PC-9 (cell line): ENCODE measurements at regions not wholly inside any gene's neighbourhood (a gene's known extent, or its start where the extent isn't known, plus 50 kb on each side); places are given as distances from the start of the nearest gene placed in this dataset.

ENCODE experiments used
- BruUV-seq: library from RNA; stranded (reverse); fragments of 400-500 nt; replicated peaks from 2 replicates; lab custom pipeline; 2021; lab: Mats Ljungman, UMichigan
- CTCF ChIA-PET: fragments of 300-600 bp; sonication (Branson Sonifier 250); formaldehyde crosslinking; loops from one replicate; lab custom pipeline; 2022; ENCODE audit warnings: antibody characterized with exemption; lab: Charles Lee
- POLR2A ChIA-PET: fragments of 300-600 bp; sonication (Branson Sonifier 250); formaldehyde crosslinking; loops from one replicate; lab custom pipeline; 2022; ENCODE audit warnings: antibody characterized with exemption; ENCODE audit not compliant: unreplicated experiment; lab: Charles Lee
- DNase-seq, 2 experiments: peaks; one replicate each; pipeline versions ENCODE4 v3.0.0 to v3.0.0-alpha.2; 2015 to 2022; ENCODE audit warnings: mixed read lengths in 1 of 2
- H2AFZ ChIP-seq: fragments of 200-600 bp; sonication (generic); 2 replicates; pipeline ENCODE4 v1.8.1; 2017; ENCODE audit warnings: antibody characterized with exemption
- H3F3A ChIP-seq: fragments of 200-600 bp; sonication (generic); 2 replicates; pipeline ENCODE4 v1.8.1; 2017; ENCODE audit warnings: antibody characterized with exemption, mild to moderate bottlenecking, low read depth; ENCODE audit not compliant: insufficient read depth
- H3K27ac ChIP-seq: fragments of 200-600 bp; sonication (generic); 2 replicates; pipeline ENCODE4 v1.6.1; 2016; ENCODE audit warnings: mixed run types
- H3K27me3 ChIP-seq: fragments of 200-600 bp; sonication (generic); 2 replicates; pipeline ENCODE4 v1.6.1; 2016; ENCODE audit warnings: low read depth, mixed run types; ENCODE audit not compliant: insufficient read depth
- H3K36me3 ChIP-seq: fragments of 200-600 bp; sonication (generic); 2 replicates; pipeline ENCODE4 v1.6.1; 2016; ENCODE audit warnings: low read depth, mixed run types
- H3K4me1 ChIP-seq: fragments of 200-600 bp; sonication (generic); replicated peaks from 2 replicates; pipeline ENCODE4 v1.6.1; 2016; ENCODE audit warnings: mixed run types; ENCODE audit not compliant: insufficient read depth
- H3K4me2 ChIP-seq: fragments of 200-600 bp; sonication (generic); 2 replicates; pipeline ENCODE4 v1.6.1; 2017; ENCODE audit warnings: mixed run types
- H3K4me3 ChIP-seq: fragments of 200-600 bp; sonication (generic); 2 replicates; pipeline ENCODE4 v1.6.1; 2016; ENCODE audit warnings: mixed run types
- H3K79me2 ChIP-seq: fragments of 200-600 bp; sonication (generic); 2 replicates; pipeline ENCODE4 v1.6.1; 2017; ENCODE audit warnings: low read depth, mixed run types
- H3K9me2 ChIP-seq: fragments of 200-600 bp; sonication (generic); 2 replicates; pipeline ENCODE4 v1.8.1; 2017; ENCODE audit warnings: mild to moderate bottlenecking; ENCODE audit not compliant: insufficient read depth
- H3K9me3 ChIP-seq: fragments of 200-600 bp; sonication (generic); 2 replicates; pipeline ENCODE4 v1.8.1; 2016; ENCODE audit warnings: low read depth; ENCODE audit not compliant: insufficient read depth
- H4K20me1 ChIP-seq: fragments of 200-600 bp; sonication (generic); 2 replicates; pipeline ENCODE4 v1.8.1; 2017; ENCODE audit not compliant: insufficient read depth
- CTCF ChIP-seq: fragments of 200-600 bp; sonication (generic); conservative IDR thresholded peaks from 2 replicates; pipeline ENCODE4 v1.6.1; 2017; ENCODE audit warnings: mixed run types, antibody characterized with exemption, mild to moderate bottlenecking, moderate library complexity
- EZH2 ChIP-seq: fragments of 200-600 bp; sonication (generic); IDR thresholded peaks from 2 replicates; pipeline ENCODE4 v1.8.0; 2017; ENCODE audit warnings: antibody characterized with exemption, low read depth
- intact Hi-C: fragments of 100-400 bp; cut with micrococcal nuclease; formaldehyde crosslinking; loops from one replicate; pipeline ENCODE4 v1.10.0; 2022; ENCODE audit not compliant: unreplicated experiment

GRCh38 chr10:128814024-128814423 is 653.0 kb upstream of the MGMT start:
- POLR2A ChIA-PET, result no interaction called here
- intact Hi-C loops, result no loop called here
- H3K4me1 ChIP-seq, result no peaks in the 10 kb centered on the region
- H3K27ac ChIP-seq, result no peak overlapping the region
- H2AFZ ChIP-seq, result no peak overlapping the region
- no peaks in the 10 kb centered on the region for H3F3A ChIP-seq
- H3K27me3 ChIP-seq, result peaks cover 21% of the 10 kb centered on the region
- H3K36me3 ChIP-seq, result no peaks in the 10 kb centered on the region
- CTCF ChIA-PET, result no interaction called here
- TF ChIP-seq CTCF (no peak), EZH2 (no peak)
- H3K4me2 ChIP-seq, result no peak overlapping the region
- H3K9me3 ChIP-seq, result no peaks in the 10 kb centered on the region
- no peak overlapping the region for H3K4me3 ChIP-seq
- no peaks in the 10 kb centered on the region for H3K9me2 ChIP-seq
- BruUV-seq, result no TSS peak
- no peaks in the 10 kb centered on the region for H3K79me2 ChIP-seq
- no peak for DNase-seq
- H4K20me1 ChIP-seq, result no peaks in the 10 kb centered on the region

- CTCF ChIA-PET, result no interaction called here
- H3K27ac ChIP-seq, result no peak overlapping the region
- H3K4me3 ChIP-seq, result no peak overlapping the region
- H3K9me3 ChIP-seq, result no peaks in the 10 kb centered on the region
- intact Hi-C loops, result no loop called here
- H3K27me3 ChIP-seq, result peaks cover 21% of the 10 kb centered on the region
- no peak overlapping the region for H2AFZ ChIP-seq
- BruUV-seq, result no TSS peak
- POLR2A ChIA-PET, result no interaction called here
- no peaks in the 10 kb centered on the region for H4K20me1 ChIP-seq
- TF ChIP-seq CTCF, result no peak
- no peaks in the 10 kb centered on the region for H3F3A ChIP-seq
- H3K36me3 ChIP-seq, result no peaks in the 10 kb centered on the region
- DNase-seq, result no peak
- no peak overlapping the region for H3K4me2 ChIP-seq
- H3K4me1 ChIP-seq, result no peaks in the 10 kb centered on the region
- no peaks in the 10 kb centered on the region for H3K79me2 ChIP-seq
- no peaks in the 10 kb centered on the region for H3K9me2 ChIP-seq
Measured at GRCh38 chr10:128814782-128815181, 652.3 kb upstream of the MGMT start.

GRCh38 chr10:128816726-128817125 is 650.3 kb upstream of the MGMT start:
- Histone ChIP-seq H3K9me2 (no peaks in the 10 kb centered on the region), H3F3A (no peaks in the 10 kb centered on the region), H4K20me1 (no peaks in the 10 kb centered on the region), H2AFZ (no peak overlapping the region), H3K36me3 (no peaks in the 10 kb centered on the region), H3K27ac (no peak overlapping the region), H3K27me3 (peaks cover 14% of the 10 kb centered on the region), H3K4me2 (no peak overlapping the region), H3K79me2 (no peaks in the 10 kb centered on the region), H3K4me1 (no peaks in the 10 kb centered on the region), H3K9me3 (no peaks in the 10 kb centered on the region), H3K4me3 (no peak overlapping the region)
- no TSS peak for BruUV-seq
- ChIA-PET POLR2A (no interaction called here), CTCF (no interaction called here)
- no peak for TF ChIP-seq EZH2
- no peak for TF ChIP-seq CTCF
- DNase-seq, result no peak
- intact Hi-C loops, result no loop called here
